Liver (tissue), 3 donors: ENCODE measurements at regions not wholly inside any gene's neighbourhood (a gene's known extent, or its start where the extent isn't known, plus 50 kb on each side); places are given as distances from the start of the nearest gene placed in this dataset.

Source experiments
- CTCF ChIP-seq: fragments of 150-350 bp; IDR thresholded peaks from 2 replicates; pipeline ENCODE4 v1.5.1; 2017; ENCODE audit warnings: improper control_type of control experiment, low read depth, low read length; ENCODE audit not compliant: missing input control
- GABPA ChIP-seq, 2 donors: IDR thresholded peaks in 1 of 2; conservative IDR thresholded peaks in 1 of 2; 2 replicates each; pipeline ENCODE4 v1.6.1; 2016; ENCODE audit warnings: antibody characterized with exemption in 2 of 2, mild to moderate bottlenecking in 1 of 2, moderate library complexity in 1 of 2
- REST ChIP-seq: IDR thresholded peaks from 2 replicates; pipeline ENCODE4 v1.6.1; 2016; ENCODE audit warnings: antibody characterized with exemption, mild to moderate bottlenecking
- YY1 ChIP-seq: IDR thresholded peaks from 2 replicates; pipeline ENCODE4 v1.6.1; 2016; ENCODE audit warnings: antibody characterized with exemption, mild to moderate bottlenecking
- donor health status: healthy.
- donor health status: healthy.

- TF ChIP-seq YY1 (no peak), CTCF (no peak), REST (no peak), GABPA (IDR thresholded peaks at IDR 0.05 in 1 of 2, conservative IDR thresholded peaks at IDR 0.05 in 1 of 2) (no peak)
Observed at GRCh38 chr2:71779774-71780105, 326.4 kb downstream of the DYSF start.
